ENCODE measurements at regions not wholly inside any gene's neighbourhood (a gene's known extent, or its start where the extent isn't known, plus 50 kb on each side); places are given as distances from the start of the nearest gene placed in this dataset.

GRCh38 chr13:29905845-29906244 is 55.4 kb upstream of the UBL3 start:
- TF ChIP-seq POLR2A (IDR thresholded peaks at IDR 0.05) (no peak), CTCF (IDR thresholded peaks at IDR 0.05) (no peak)
